ENCODE measurements at regions not wholly inside any gene's neighbourhood (a gene's known extent, or its start where the extent isn't known, plus 50 kb on each side); places are given as distances from the start of the nearest gene placed in this dataset.
"Not testable (repeated sequence)": the region's sequence is repeated elsewhere in the genome, so short reads cannot be mapped to it uniquely, and the experiment has no call there.

DNA sequence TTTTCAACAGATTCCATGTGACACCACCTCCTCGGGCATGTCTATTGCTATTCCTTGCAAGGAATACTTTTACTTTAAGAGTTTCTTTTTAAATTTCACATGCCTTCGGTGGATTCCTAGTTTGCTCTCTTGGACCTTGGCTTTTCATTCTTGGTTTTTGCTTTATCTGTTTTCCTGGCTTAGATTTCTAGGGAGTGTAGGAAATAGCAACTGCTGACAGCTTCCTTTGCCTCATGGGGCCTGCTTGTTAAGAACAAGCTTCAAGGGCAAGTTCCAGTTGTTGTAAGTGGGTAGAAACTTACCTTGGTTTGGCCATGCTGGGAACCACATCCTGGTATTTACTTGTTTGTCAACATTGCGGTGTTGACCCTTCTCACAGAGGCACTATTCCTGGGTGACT, 348.5 kb downstream of the DMAC1 start:
- no peak overlapping the region for H3K4me3 ChIP-seq (ENCODE audit: low read depth, low read length)
- TF ChIP-seq, protein P1, sequence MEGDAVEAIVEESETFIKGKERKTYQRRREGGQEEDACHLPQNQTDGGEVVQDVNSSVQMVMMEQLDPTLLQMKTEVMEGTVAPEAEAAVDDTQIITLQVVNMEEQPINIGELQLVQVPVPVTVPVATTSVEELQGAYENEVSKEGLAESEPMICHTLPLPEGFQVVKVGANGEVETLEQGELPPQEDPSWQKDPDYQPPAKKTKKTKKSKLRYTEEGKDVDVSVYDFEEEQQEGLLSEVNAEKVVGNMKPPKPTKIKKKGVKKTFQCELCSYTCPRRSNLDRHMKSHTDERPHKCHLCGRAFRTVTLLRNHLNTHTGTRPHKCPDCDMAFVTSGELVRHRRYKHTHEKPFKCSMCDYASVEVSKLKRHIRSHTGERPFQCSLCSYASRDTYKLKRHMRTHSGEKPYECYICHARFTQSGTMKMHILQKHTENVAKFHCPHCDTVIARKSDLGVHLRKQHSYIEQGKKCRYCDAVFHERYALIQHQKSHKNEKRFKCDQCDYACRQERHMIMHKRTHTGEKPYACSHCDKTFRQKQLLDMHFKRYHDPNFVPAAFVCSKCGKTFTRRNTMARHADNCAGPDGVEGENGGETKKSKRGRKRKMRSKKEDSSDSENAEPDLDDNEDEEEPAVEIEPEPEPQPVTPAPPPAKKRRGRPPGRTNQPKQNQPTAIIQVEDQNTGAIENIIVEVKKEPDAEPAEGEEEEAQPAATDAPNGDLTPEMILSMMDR (IDR thresholded peaks at IDR 0.05; ENCODE audit: insufficient read depth, low read depth, low read length) = no peak
- no peak for DNase-seq (ENCODE audit: low read depth)

DNA sequence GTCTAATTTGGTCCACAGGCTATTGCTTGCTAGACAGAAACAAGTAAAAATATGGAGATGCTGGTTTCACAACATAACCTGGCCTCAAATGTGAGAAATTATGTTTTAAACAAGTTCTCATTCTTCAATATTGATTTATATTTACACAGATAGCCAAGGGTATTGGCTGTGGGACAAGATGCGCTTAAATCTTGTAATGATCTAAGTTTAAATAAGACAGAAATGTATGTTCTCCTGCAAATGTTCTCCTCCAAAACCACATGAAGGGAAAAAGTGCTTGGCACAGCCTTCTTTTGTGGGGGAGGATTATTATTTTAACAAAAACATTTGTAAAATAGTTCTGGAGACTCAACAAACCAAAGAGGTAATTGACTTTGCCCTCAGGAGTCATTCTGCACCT, 356.0 kb downstream of the DMAC1 start:
- peak; percentile 20 for DNase-seq (ENCODE audit: low read depth)
- H3K4me3 ChIP-seq (ENCODE audit: low read depth, low read length) = no peak overlapping the region
- TF ChIP-seq, protein P1 (IDR thresholded peaks at IDR 0.05; ENCODE audit: insufficient read depth, low read depth, low read length) = no peak

DNA sequence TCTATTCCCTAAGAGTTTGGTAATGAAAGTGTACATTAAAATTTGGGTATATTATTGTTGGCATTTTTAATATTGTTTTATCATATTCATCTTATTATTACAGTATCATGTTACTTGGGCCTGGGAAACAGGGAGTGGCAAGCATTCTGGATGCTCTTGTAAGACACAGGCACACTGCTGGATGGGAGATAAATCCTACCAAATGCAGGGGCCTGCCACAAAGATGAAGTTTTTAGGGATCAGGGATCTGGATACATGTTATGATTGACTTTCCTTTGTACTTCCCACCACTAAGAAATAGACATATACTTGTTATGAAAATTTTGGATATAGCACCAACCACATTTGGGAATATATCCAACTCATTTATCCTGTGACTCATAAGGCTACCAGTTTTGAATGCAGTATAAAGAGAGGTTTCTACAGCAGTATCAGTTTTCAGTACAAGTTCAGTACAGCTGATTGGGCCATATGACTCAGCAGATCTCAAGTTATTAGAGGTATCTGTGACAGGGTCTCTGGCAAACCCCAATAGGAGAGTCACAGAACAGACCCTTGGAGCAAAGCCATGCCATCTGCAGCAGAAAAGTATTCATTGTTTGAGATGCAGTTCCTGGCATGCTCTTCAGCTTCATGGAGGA, 360.1 kb downstream of the DMAC1 start:
- TF ChIP-seq, protein P1 (IDR thresholded peaks at IDR 0.05; ENCODE audit: insufficient read depth, low read depth, low read length) = no peak
- no peak overlapping the region for H3K4me3 ChIP-seq (ENCODE audit: low read depth, low read length)
- DNase-seq (ENCODE audit: low read depth) = peak; percentile 20

DNA sequence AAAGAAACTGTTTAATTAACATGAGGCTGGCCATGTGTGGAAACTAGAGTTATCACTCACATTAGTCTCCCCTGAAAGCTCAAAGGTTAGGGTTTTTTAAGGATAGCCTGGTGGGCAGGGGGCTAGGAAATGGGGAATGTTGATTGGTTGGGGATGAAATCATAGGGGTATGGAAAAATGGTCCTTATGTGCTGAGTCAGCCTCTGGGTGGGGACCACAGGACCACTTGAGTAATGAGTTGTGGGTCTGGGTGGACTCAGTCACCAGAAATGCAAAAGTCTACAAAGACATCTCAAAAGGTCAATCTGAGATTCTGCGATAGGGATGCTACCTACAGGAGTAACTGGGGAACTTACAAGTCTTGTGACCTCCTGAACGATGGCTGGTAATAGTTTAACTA, 362.8 kb downstream of the DMAC1 start:
- TF ChIP-seq, protein P1 (IDR thresholded peaks at IDR 0.05; ENCODE audit: insufficient read depth, low read depth, low read length) = no peak
- DNase-seq (ENCODE audit: low read depth) = no peak
- H3K4me3 ChIP-seq (ENCODE audit: low read depth, low read length) = no peak overlapping the region

DNA sequence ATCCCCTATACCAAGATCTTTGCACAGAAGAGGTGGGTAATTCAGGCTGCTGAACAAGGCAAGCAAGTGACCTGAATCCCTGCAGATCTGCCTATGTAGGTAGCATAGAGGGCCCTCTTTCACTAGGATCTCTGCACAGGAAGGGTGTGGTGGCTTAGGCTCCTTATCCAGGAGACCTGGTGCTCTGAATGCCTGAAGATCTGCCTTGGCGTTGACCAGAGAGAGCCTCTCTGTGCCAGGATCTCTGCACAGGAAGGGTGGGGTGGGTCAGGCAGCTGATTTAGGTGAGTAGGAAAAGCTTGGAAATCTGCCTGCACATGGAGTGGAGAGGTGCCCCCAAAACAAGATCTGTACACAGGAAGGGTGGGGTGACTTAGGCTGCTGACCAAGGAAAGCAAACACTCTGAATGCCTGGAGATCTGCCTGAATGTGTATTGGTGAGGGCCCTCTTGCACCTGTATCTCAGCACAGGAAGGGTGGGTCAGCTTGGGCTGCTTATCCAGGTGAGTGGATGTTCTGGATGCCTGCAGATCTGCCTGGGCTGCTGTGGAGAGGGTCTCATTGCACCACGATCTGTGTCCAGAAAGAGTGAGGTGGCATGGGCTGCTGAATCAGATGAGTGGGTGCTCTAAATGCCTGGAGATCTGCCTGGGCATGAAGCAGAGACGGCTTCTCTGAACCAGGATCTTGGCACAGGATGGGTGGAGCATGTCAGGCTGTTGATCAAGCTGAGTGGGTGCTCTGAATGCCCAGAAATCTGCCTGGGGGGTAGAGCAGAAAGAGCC, 365.9 kb downstream of the DMAC1 start:
- H3K4me3 ChIP-seq (ENCODE audit: low read depth, low read length) = no peak overlapping the region
- DNase-seq (ENCODE audit: low read depth) = no peak
- TF ChIP-seq, protein P1 (IDR thresholded peaks at IDR 0.05; ENCODE audit: insufficient read depth, low read depth, low read length) = no peak

DNA sequence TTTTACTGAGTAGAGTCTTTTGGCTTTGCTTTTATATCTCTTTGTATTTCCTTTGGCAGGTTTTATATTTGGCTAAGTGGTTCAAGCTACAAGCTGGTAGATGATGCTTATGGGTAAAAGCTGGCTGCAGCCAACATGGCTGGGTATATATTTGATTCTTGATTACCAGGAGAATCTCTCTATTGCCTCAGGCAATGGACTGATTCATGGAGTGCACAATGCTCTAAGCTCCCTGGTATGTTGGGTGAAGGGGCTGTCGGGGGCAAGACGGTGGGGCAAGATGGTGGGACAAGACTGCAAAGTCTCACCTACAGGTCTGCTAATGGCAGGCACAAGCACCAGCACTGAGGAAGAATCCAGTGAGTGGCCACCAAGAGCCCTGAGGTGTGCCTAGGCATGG, 366.6 kb downstream of the DMAC1 start:
- no peak overlapping the region for H3K4me3 ChIP-seq (ENCODE audit: low read depth, low read length)
- TF ChIP-seq, protein P1 (IDR thresholded peaks at IDR 0.05; ENCODE audit: insufficient read depth, low read depth, low read length) = no peak
- no peak for DNase-seq (ENCODE audit: low read depth)

DNA sequence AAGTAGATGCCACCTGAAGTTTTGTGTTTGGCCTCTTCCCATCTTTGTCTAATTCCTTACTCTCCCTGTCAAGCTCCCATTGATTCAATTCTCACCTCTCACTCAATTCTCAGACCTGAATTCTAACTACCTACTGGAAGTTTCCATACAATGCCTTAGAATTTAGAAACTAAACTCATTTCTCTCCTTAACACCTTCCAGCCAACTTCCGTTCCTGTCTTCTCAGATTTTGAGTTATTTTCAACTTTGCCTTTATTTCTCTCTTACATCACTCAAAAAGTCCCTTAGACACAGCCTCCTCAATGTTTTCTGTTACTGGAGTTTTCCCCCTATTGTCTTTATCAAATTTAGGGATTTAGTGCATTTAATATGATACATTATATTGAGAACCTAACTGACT, 382.2 kb downstream of the DMAC1 start:
- DNase-seq (ENCODE audit: low read depth); H3K4me3 ChIP-seq (ENCODE audit: low read depth, low read length): not testable (repeated sequence)
